Common myeloid progenitor, CD34-positive (primary cell): ENCODE measurements at regions not wholly inside any gene's neighbourhood (a gene's known extent, or its start where the extent isn't known, plus 50 kb on each side); places are given as distances from the start of the nearest gene placed in this dataset.

Source experiments
- CTCF ChIA-PET: fragments of 350-600 bp; sonication (Branson Sonifier 250); formaldehyde crosslinking; loops from one replicate; lab custom pipeline; 2021; ENCODE audit warnings: antibody characterized with exemption; lab: Charles Lee
- POLR2A ChIA-PET: fragments of 350-600 bp; sonication (Branson Sonifier 250); formaldehyde crosslinking; loops from one replicate; lab custom pipeline; 2021; ENCODE audit warnings: antibody characterized with exemption; lab: Charles Lee
- DNase-seq, 3 donors: peaks; one replicate each; pipeline versions ENCODE4 v3.0.0 to v3.0.0-alpha.2; 2013
- H3K27ac ChIP-seq, 2 experiments: 1 replicate in 1 of 2; 2 replicates in 1 of 2; pipeline ENCODE4 v1.7.0; 2013; ENCODE audit warnings: inconsistent platforms in 2 of 2, low read length in 2 of 2, mild to moderate bottlenecking in 2 of 2, low read depth in 1 of 2, moderate library complexity in 1 of 2; ENCODE audit not compliant: severe bottlenecking in 2 of 2, insufficient read depth in 1 of 2, poor library complexity in 1 of 2
- H3K27me3 ChIP-seq, 5 experiments: replicated peaks in 2 of 5; 1 replicate in 3 of 5; 2 replicates in 2 of 5; pipeline versions ENCODE4 v1.6.1 to v1.7.0; 2013; ENCODE audit warnings: low read length in 4 of 5, mild to moderate bottlenecking in 2 of 5, moderate library complexity in 2 of 5, inconsistent platforms in 1 of 5; ENCODE audit not compliant: insufficient read depth in 5 of 5, control insufficient read depth in 4 of 5
- H3K36me3 ChIP-seq, 4 experiments: 1 replicate in 2 of 4; 2 replicates in 2 of 4; pipeline versions ENCODE4 v1.6.1 to v1.7.0; 2013; ENCODE audit warnings: low read length in 3 of 4, control low read depth in 1 of 4, mild to moderate bottlenecking in 1 of 4; ENCODE audit not compliant: control insufficient read depth in 4 of 4, insufficient read depth in 4 of 4
- H3K4me1 ChIP-seq, 4 experiments: 1 replicate in 3 of 4; 2 replicates in 1 of 4; pipeline versions ENCODE4 v1.6.1 to v1.7.1; 2013; ENCODE audit warnings: low read length in 3 of 4, mild to moderate bottlenecking in 3 of 4, control low read depth in 1 of 4, inconsistent platforms in 1 of 4, moderate library complexity in 1 of 4; ENCODE audit not compliant: control insufficient read depth in 4 of 4, insufficient read depth in 4 of 4; ENCODE audit errors: control extremely low read depth in 1 of 4
- H3K4me3 ChIP-seq, 7 experiments: 1 replicate in 4 of 7; 2 replicates in 3 of 7; pipeline versions ENCODE4 v1.5.1 to v1.7.0; 2013; ENCODE audit warnings: mild to moderate bottlenecking in 7 of 7, low read length in 6 of 7, moderate library complexity in 6 of 7, inconsistent platforms in 2 of 7, low read depth in 2 of 7, control low read depth in 1 of 7; ENCODE audit not compliant: insufficient read depth in 4 of 7, control insufficient read depth in 1 of 7; ENCODE audit errors: extremely low read depth in 1 of 7
- H3K9me3 ChIP-seq, 5 experiments: 1 replicate in 4 of 5; 2 replicates in 1 of 5; pipeline versions ENCODE4 v1.6.1 to v1.7.1; 2013; ENCODE audit warnings: low read length in 4 of 5, mild to moderate bottlenecking in 2 of 5, inconsistent platforms in 1 of 5, low read depth in 1 of 5, moderate library complexity in 1 of 5; ENCODE audit not compliant: control insufficient read depth in 4 of 5, insufficient read depth in 2 of 5; ENCODE audit errors: control extremely low read depth in 1 of 5
- WGBS: methylation state at CpG from one replicate; pipeline ENCODE4 v1.1.5; 2013; ENCODE audit not compliant: insufficient coverage; 5-methylcytosine and 5-hydroxymethylcytosine counted together

DNA sequence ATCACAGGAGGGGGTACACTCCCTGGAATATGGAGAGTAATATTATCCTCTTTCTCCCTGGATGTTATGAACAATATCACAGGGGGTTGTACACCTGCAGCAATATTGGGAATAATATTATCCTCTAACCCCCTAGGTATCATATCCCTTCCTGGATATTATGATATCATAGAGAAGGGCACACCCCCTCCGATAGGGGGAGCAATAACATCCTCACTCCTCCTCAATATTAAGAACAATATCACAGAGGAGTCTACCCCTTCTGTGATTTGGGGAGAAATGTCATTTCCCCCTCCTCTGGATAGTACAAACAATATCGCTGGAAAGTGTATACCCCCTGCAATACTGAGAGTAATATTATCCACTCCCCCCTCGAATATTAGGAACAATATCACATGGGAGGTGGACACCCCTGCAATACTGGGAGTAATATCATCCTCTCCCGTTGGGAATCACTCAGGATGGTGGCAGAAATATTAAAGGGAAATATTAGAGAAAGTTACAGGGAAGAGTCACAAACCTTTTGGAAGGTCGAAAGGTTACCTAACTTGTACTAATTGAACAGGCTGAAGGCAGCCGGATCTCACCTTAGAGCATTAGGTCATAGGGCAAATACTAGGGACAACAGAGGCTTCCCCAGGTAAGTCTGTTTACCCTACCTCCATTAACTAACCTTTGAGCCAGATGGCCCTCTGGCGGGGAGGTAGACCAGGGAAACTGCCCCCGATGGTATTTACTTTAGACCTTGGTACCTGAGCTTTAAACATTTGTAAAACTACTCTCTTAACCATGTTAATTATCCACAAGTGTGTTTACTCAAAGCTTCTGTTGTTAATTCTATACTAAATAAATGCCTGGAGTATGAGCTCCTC is 57.5 kb upstream of the FREM1 start:
- Histone ChIP-seq H3K9me3 (no peaks in the 10 kb centered on the region), H3K27me3 (no peaks in the 10 kb centered on the region), H3K4me1 (no peaks in the 10 kb centered on the region), H3K27ac (no peak overlapping the region), H3K4me3 (no peak overlapping the region), H3K36me3 (no peaks in the 10 kb centered on the region)
- 100% methylated on average over 4 of the region's 8 CpGs for WGBS
- DNase-seq: no peak
- ChIA-PET POLR2A (no interaction called here), CTCF (no interaction called here)

DNA sequence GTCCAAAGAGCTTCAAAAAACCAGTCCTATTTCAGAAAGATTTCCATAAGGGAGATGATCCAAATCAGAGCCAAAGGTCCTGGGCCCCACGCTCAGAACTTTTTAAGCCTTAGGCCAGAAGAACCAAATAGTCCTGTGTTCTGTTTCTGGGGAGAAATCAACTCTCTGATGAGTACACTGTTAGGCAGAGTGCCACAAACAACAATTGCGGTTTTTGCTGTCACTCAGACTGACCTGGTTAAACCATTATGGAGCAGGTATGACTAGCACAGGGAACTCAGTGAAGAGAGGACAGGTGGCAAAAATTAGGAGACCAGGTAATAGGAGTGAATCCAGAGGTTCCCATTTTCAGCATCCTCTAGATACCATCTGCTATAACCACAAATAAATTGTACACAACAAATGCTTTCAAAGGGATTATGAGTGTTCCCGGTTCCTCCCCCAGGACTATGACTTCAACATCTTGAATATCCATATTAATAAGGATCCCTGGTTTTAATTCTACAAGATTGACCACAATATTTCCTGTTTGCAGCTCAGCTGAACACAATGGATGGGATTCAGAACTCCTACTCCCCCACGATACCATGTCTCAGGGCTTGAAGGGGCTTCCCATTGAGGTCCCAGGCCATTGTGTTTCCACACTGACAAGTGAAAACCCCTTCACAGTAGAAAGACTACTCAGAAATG is 52.1 kb upstream of the FREM1 start:
- no peak for DNase-seq
- POLR2A ChIA-PET: no interaction called here
- Histone ChIP-seq H3K4me3 (no peak overlapping the region), H3K27ac (no peak overlapping the region), H3K9me3 (no peaks in the 10 kb centered on the region), H3K36me3 (no peaks in the 10 kb centered on the region), H3K27me3 (no peaks in the 10 kb centered on the region), H3K4me1 (peaks cover 0 to 4% (median 0%) of the 10 kb centered on the region in 4 experiments)
- CTCF ChIA-PET: no interaction called here
- WGBS: 96% methylated on average over 4 of the region's 4 CpGs

DNA sequence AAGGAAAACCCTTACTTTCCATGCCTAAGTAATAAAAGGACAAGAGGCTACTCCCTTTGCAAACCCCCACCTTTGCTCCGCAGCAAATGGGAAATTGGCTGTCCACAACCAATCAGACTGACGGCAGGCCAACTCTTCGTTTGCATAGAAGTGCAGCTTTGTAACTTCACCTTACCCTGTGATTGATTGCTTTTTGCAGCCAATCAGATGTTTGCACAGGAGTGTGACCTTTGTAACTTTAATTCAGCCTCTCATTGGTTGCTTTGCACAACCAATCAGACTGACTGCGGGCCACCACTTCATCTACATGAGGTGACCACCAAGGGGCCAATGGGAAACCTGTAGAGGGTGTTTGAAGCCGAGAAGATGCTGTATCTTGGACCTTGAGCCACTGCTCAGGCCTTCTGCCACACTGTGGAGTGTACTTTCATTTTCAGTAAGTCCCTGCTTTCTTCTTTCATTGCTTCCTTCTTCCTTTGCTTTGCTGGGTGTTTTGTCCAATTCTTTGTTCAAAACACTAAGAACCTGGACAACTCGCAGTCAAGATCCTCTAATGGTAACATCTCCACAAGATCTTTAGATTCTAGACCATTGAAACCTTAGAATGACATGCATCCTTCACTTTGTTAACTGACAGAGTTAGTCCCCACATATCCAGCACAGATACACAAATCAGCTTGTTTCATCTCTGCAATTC is 51.3 kb upstream of the FREM1 start:
- Histone ChIP-seq H3K9me3 (no peaks in the 10 kb centered on the region), H3K36me3 (no peaks in the 10 kb centered on the region), H3K4me1 (peaks cover 0 to 4% (median 0%) of the 10 kb centered on the region in 4 experiments), H3K27me3 (no peaks in the 10 kb centered on the region), H3K27ac (no peak overlapping the region), H3K4me3 (peak overlapping the region in 1 of 7 experiments; percentile 8)
- WGBS: 89% methylated on average over 6 of the region's 6 CpGs
- ChIA-PET POLR2A (no interaction called here), CTCF (interaction anchor here (0.6 kb wide), 1 partner anchor 17 kb away, joined by 3 read pairs; no protein-coding TSS in a partner anchor)
- no peak for DNase-seq

DNA sequence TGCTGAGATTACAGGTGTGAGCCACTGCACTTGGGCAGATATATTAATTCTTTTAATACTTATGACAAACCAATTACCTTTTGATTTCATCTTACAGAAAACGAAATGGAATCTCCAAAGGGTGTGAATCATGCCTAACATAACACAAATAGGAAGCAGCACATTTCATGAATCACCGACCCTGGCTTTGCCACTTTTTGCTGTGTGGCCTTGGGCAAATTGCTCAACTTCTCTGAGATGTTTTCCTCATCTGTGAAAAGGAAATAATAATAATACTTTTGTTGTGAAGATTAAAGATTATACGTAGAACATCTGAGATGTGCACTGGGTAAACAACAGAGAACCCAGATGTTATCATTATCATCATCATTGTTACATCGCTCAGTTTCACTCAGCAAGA is 50.7 kb upstream of the FREM1 start:
- ChIA-PET POLR2A (no interaction called here), CTCF (interaction anchor here (0.6 kb wide), 1 partner anchor 17 kb away, joined by 3 read pairs; no protein-coding TSS in a partner anchor)
- 86% methylated on average over 1 of the region's 4 CpGs for WGBS
- no peaks in the 10 kb centered on the region for H3K27me3 ChIP-seq
- peaks cover 0 to 4% (median 0%) of the 10 kb centered on the region in 4 experiments for H3K4me1 ChIP-seq
- H3K27ac ChIP-seq: no peak overlapping the region
- H3K36me3 ChIP-seq: no peaks in the 10 kb centered on the region
- no peak for DNase-seq
- no peaks in the 10 kb centered on the region for H3K9me3 ChIP-seq
- H3K4me3 ChIP-seq: no peak overlapping the region
